ENCODE measurements at regions not wholly inside any gene's neighbourhood (a gene's known extent, or its start where the extent isn't known, plus 50 kb on each side); places are given as distances from the start of the nearest gene placed in this dataset.

DNA sequence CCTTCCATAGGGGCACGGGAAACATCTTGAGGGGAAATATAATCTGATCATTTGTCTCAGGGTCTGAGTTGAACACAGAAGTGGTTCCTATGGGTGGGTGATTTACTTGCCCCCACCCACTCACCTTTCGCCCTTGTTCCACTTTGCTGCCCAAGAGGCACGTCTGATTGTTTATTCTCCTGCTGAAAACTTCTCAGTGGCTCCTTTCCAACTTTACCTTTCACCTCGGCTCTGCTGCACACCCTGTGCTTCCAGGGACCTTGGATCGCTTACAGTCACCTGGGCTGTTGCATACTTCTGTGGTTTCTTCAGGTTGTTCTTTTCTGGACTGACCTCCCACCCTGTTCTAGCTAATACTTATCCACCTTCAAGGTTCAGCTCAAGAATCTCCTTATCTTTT lies 213.4 kb upstream of the JADE1 start:
- Histone ChIP-seq H3K27me3 (replicated peaks) (no peaks in the 10 kb centered on the region), H3K9me3 (replicated peaks) (0 out of 2 replicates have a peak, but pooled peaks cover 3% of the 10 kb centered on the region), H3K27ac (no peak overlapping the region), H3K4me1 (replicated peaks) (peaks cover 30% of the 10 kb centered on the region), H3K4me3 (no peak overlapping the region), H3K36me3 (no peaks in the 10 kb centered on the region)
- no peak for DNase-seq (ENCODE audit: low read depth in 1 of 2, low spot score in 2 of 2)

- Histone ChIP-seq H3K4me3 (no peak overlapping the region), H3K27me3 (replicated peaks) (no peaks in the 10 kb centered on the region), H3K36me3 (no peaks in the 10 kb centered on the region), H3K27ac (no peak overlapping the region), H3K4me1 (replicated peaks) (peaks cover under 1% of the 10 kb centered on the region; the same call in 1 of the 2 replicates), H3K9me3 (replicated peaks) (peaks cover 3% of the 10 kb centered on the region; the same call in 1 of the 2 replicates)
- DNase-seq (ENCODE audit: low read depth in 1 of 2, low spot score in 2 of 2) = no peak
Measured at GRCh38 chr4:128591482-128591881, 218.0 kb upstream of the JADE1 start.

DNA sequence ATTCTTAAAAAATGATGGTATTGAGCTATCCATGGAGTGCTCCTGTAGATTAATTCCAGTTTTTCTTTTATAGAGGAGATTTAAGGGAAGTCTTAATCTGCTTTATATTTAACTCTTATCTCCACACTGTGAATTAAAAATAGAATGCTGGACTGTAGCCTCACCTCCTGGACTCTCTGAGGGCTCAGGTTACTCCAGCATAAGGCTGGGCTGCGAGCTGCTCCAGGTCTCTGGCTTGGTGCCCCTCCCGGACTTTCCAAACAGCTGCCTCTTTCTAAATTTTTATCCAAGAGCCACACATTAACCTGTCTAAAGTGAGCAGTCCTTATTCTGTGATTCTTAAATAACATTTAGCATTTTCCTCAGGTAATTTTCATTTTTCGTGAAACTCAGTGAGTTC lies 218.7 kb upstream of the JADE1 start:
- no peak overlapping the region for H3K4me3 ChIP-seq
- no peaks in the 10 kb centered on the region for H3K4me1 ChIP-seq (replicated peaks)
- no peaks in the 10 kb centered on the region for H3K36me3 ChIP-seq
- DNase-seq (ENCODE audit: low read depth in 1 of 2, low spot score in 2 of 2) = no peak
- no peak overlapping the region for H3K27ac ChIP-seq
- peaks cover 3% of the 10 kb centered on the region; the same call in 1 of the 2 replicates for H3K9me3 ChIP-seq (replicated peaks)
- H3K27me3 ChIP-seq (replicated peaks) = no peaks in the 10 kb centered on the region

GRCh38 chr4:128590034-128590740 lies 219.3 kb upstream of the JADE1 start:
- no peaks in the 10 kb centered on the region for H3K36me3 ChIP-seq
- peaks cover 3% of the 10 kb centered on the region; the same call in 1 of the 2 replicates for H3K9me3 ChIP-seq (replicated peaks)
- no peak for DNase-seq (ENCODE audit: low read depth in 1 of 2, low spot score in 2 of 2)
- H3K27me3 ChIP-seq (replicated peaks) = no peaks in the 10 kb centered on the region
- no peak overlapping the region for H3K4me3 ChIP-seq
- no peaks in the 10 kb centered on the region for H3K4me1 ChIP-seq (replicated peaks)
- no peak overlapping the region for H3K27ac ChIP-seq

GRCh38 chr4:128589384-128589965 lies 220.0 kb upstream of the JADE1 start:
- no peak overlapping the region for H3K27ac ChIP-seq
- no peaks in the 10 kb centered on the region for H3K4me1 ChIP-seq (replicated peaks)
- H3K27me3 ChIP-seq (replicated peaks) = no peaks in the 10 kb centered on the region
- H3K9me3 ChIP-seq (replicated peaks) = peaks cover 3% of the 10 kb centered on the region; the same call in 1 of the 2 replicates
- no peaks in the 10 kb centered on the region for H3K36me3 ChIP-seq
- no peak for DNase-seq (ENCODE audit: low read depth in 1 of 2, low spot score in 2 of 2)
- H3K4me3 ChIP-seq = no peak overlapping the region

DNA sequence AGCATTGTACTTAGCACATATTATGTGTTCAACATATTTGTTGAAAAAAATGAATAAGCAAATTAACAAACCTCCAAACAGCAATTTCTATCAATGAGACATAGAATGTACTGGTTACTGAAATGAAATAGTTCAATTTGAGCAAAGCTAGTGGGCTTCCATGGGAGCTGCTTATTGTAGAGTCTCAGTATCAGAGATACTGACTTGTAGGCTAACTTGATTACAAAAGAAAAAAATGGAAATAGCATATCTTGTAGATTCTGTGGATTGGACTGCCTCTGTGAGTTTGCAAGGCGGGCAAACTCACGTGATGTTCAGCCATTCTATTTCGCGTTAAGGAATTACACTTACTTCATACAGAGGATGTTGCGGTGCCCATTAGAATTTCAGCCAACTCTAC lies 222.1 kb upstream of the JADE1 start:
- Histone ChIP-seq H3K27ac (no peak overlapping the region), H3K9me3 (replicated peaks) (no peaks in the 10 kb centered on the region; the same call in 1 of the 2 replicates), H3K36me3 (no peaks in the 10 kb centered on the region), H3K27me3 (replicated peaks) (no peaks in the 10 kb centered on the region), H3K4me3 (no peak overlapping the region), H3K4me1 (replicated peaks) (no peaks in the 10 kb centered on the region)
- DNase-seq (ENCODE audit: low read depth in 1 of 2, low spot score in 2 of 2) = no peak

DNA sequence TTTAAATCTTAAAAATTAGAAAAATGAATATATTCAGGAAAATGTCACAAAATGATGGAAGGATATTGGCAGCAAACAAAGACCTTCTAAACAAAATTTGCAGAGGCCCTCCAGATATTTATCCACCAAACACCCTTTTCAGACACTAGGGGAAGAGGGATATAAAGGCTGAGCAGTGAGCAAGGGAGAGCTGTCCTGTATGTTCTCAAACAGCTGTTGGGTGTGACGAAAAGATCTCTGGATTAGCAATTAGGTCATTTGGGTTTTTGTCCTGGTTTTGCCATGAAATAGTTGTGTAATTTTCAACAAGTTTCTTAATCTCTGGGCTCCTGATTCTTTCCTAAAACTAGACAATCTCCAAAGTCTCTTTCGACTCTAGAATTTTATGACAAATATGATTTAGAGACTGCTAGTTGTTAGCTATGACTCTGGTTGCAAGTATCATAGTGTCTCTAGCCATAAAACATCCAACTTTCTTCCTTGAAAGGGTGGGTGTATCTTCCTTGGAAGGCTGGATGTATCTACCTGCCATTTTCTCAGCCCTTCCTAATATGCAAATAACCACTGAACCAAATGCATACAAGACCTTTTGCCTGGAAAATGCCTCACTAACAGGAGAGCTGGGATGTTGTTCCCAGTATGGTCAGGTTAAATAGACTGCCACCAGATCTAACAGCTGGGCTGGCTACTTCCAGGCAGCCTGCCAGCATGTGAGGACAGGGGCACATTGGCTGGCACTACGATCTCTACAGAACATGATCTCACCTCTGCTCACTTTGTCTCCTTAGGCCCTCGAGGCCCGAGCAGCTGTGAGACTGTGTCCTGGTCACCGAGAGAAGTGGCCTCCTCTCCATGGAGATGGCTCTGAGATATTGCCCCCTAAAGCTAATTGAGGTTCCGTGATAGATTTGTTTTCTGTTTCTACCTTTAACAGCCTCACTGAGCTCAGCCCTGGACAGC lies 225.5 kb upstream of the JADE1 start:
- Histone ChIP-seq H3K9me3 (replicated peaks) (no peaks in the 10 kb centered on the region), H3K27ac (no peak overlapping the region), H3K4me3 (no peak overlapping the region), H3K27me3 (replicated peaks) (no peaks in the 10 kb centered on the region), H3K36me3 (no peaks in the 10 kb centered on the region), H3K4me1 (replicated peaks) (no peaks in the 10 kb centered on the region)
- DNase-seq (ENCODE audit: low read depth in 1 of 2, low spot score in 2 of 2) = no peak

DNA sequence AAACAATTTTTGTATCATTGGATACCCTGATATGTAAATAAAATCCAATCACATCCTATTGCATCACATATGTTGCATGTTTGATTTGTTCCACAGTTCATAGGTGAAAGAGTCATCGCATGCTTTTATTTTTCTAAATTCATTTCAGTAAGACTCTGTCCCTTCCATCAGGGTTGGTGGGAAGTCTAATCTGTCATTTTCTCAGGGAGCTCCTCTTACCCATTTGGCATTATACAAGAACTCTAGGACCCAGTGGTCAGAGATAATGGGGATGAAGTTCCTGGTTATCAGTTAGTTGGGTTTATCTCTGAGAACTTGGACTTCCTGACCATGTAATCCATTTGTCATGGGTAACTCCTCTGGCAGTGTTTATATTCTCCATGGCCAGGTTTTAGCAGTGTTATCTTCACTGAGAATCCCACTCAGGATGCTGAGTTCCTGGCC lies 227.1 kb upstream of the JADE1 start:
- Histone ChIP-seq H3K36me3 (no peaks in the 10 kb centered on the region), H3K4me3 (no peak overlapping the region), H3K27me3 (replicated peaks) (no peaks in the 10 kb centered on the region), H3K9me3 (replicated peaks) (no peaks in the 10 kb centered on the region), H3K27ac (no peak overlapping the region), H3K4me1 (replicated peaks) (no peaks in the 10 kb centered on the region)
- DNase-seq (ENCODE audit: low read depth in 1 of 2, low spot score in 2 of 2) = no peak

GRCh38 chr4:128579154-128579853 lies 230.2 kb upstream of the JADE1 start:
- Histone ChIP-seq H3K27ac (no peak overlapping the region), H3K27me3 (replicated peaks) (no peaks in the 10 kb centered on the region)
- DNase-seq (ENCODE audit: low read depth in 1 of 2, low spot score in 2 of 2) = no peak

DNA sequence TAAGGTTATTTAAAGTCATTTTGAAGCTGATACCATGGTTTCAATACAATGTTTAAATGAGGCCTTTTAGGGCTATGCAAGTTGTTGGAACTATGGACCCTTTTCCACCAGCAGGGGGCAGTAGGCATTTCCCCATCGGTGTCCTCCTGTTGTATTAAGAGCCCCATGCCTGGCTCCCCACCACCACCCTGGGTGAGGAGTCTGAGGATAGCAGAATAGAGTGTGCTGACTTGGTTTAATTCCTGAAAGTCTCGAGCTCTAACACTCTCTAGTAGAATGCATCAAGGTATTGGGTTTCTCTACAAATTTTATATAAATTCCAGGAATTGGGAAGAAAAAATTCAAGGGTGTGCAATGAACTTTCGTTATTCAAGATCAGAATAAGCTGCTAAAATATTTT lies 234.8 kb upstream of the JADE1 start:
- H3K4me1 ChIP-seq (replicated peaks) = peaks cover 35% of the 10 kb centered on the region
- H3K27ac ChIP-seq = no peak overlapping the region
- DNase-seq (ENCODE audit: low read depth in 1 of 2, low spot score in 2 of 2) = no peak
- no peaks in the 10 kb centered on the region for H3K9me3 ChIP-seq (replicated peaks)
- peaks cover 4% of the 10 kb centered on the region; the same call in 1 of the 2 replicates for H3K36me3 ChIP-seq
- no peak overlapping the region for H3K4me3 ChIP-seq
- H3K27me3 ChIP-seq (replicated peaks) = no peaks in the 10 kb centered on the region

More at GRCh38 chr4:128579154-128579853, 230.2 kb upstream of the JADE1 start:
- no peaks in the 10 kb centered on the region for H3K9me3 ChIP-seq (replicated peaks)
- H3K4me1 ChIP-seq (replicated peaks) = peaks cover 2% of the 10 kb centered on the region
- no peaks in the 10 kb centered on the region for H3K36me3 ChIP-seq
- no peak overlapping the region for H3K4me3 ChIP-seq

- Histone ChIP-seq H3K4me1 (replicated peaks) (peaks cover 35% of the 10 kb centered on the region), H3K27me3 (replicated peaks) (no peaks in the 10 kb centered on the region)
Measured at GRCh38 chr4:128573781-128574508, 235.6 kb upstream of the JADE1 start.

GRCh38 chr4:128572778-128573241 lies 236.7 kb upstream of the JADE1 start:
- Histone ChIP-seq H3K4me1 (replicated peaks) (peaks cover 35% of the 10 kb centered on the region), H3K9me3 (replicated peaks) (no peaks in the 10 kb centered on the region), H3K4me3 (no peak overlapping the region), H3K27ac (peak overlapping the region; percentile 81), H3K36me3 (peaks cover 4% of the 10 kb centered on the region; the same call in 1 of the 2 replicates), H3K27me3 (replicated peaks) (no peaks in the 10 kb centered on the region)
- no peak for DNase-seq (ENCODE audit: low read depth in 1 of 2, low spot score in 2 of 2)

More at GRCh38 chr4:128573781-128574508, 235.6 kb upstream of the JADE1 start:
- DNase-seq (ENCODE audit: low read depth in 1 of 2, low spot score in 2 of 2) = peak; percentile 51 to 75
- Histone ChIP-seq H3K4me3 (no peak overlapping the region), H3K36me3 (peaks cover 4% of the 10 kb centered on the region; the same call in 1 of the 2 replicates), H3K27ac (peak overlapping the region; percentile 81), H3K9me3 (replicated peaks) (no peaks in the 10 kb centered on the region)

Measured in SJSA1 (cell line).